ENCODE measurements at regions not wholly inside any gene's neighbourhood (a gene's known extent, or its start where the extent isn't known, plus 50 kb on each side); places are given as distances from the start of the nearest gene placed in this dataset.

GRCh38 chr13:44748439-44748838, 172.3 kb upstream of the TSC22D1 start:
- H3K4me3 ChIP-seq (ENCODE audit: low read depth, low read length) = no peak overlapping the region
- no peak for TF ChIP-seq CTCF (IDR thresholded peaks at IDR 0.05; ENCODE audit: low read depth, low read length)

GRCh38 chr13:44747179-44747578, 171.0 kb upstream of the TSC22D1 start:
- TF ChIP-seq CTCF (IDR thresholded peaks at IDR 0.05; ENCODE audit: low read depth, low read length) = no peak
- no peak overlapping the region for H3K4me3 ChIP-seq (ENCODE audit: low read depth, low read length)

- TF ChIP-seq CTCF (IDR thresholded peaks at IDR 0.05; ENCODE audit: low read depth, low read length) = no peak
- no peak overlapping the region for H3K4me3 ChIP-seq (ENCODE audit: low read depth, low read length)
These were observed 170.6 kb upstream of the TSC22D1 start for GRCh38 chr13:44746690-44747089.

- H3K4me3 ChIP-seq (ENCODE audit: low read depth, low read length) = no peak overlapping the region
These were observed 168.9 kb upstream of the TSC22D1 start for GRCh38 chr13:44744880-44745633.

GRCh38 chr13:44739539-44739938, 163.4 kb upstream of the TSC22D1 start:
- no peak overlapping the region for H3K4me3 ChIP-seq (ENCODE audit: low read depth, low read length)
- TF ChIP-seq CTCF (IDR thresholded peaks at IDR 0.05; ENCODE audit: low read depth, low read length) = no peak

More at GRCh38 chr13:44744880-44745633, 168.9 kb upstream of the TSC22D1 start:
- TF ChIP-seq CTCF (IDR thresholded peaks at IDR 0.05; ENCODE audit: low read depth, low read length) = no peak

GRCh38 chr13:44739120-44739519, 163.0 kb upstream of the TSC22D1 start:
- TF ChIP-seq CTCF (IDR thresholded peaks at IDR 0.05; ENCODE audit: low read depth, low read length) = no peak
- H3K4me3 ChIP-seq (ENCODE audit: low read depth, low read length) = no peak overlapping the region

GRCh38 chr13:44738463-44738862, 162.3 kb upstream of the TSC22D1 start:
- no peak for TF ChIP-seq CTCF (IDR thresholded peaks at IDR 0.05; ENCODE audit: low read depth, low read length)
- no peak overlapping the region for H3K4me3 ChIP-seq (ENCODE audit: low read depth, low read length)

Measured in WI38 (cell line).